ENCODE measurements at regions not wholly inside any gene's neighbourhood (a gene's known extent, or its start where the extent isn't known, plus 50 kb on each side); places are given as distances from the start of the nearest gene placed in this dataset.

GRCh38 chr3:159779883-159780282 lies 208.8 kb upstream of the IL12A start:
- Histone ChIP-seq H3K4me3 (no peak overlapping the region), H3K36me3 (replicated peaks in 1 of 2) (no peaks in the 10 kb centered on the region), H3K4me1 (replicated peaks in 1 of 2) (no peaks in the 10 kb centered on the region), H3K27ac (no peak overlapping the region), H3K27me3 (no peaks in the 10 kb centered on the region), H3K9me3 (replicated peaks in 1 of 3) (no peaks in the 10 kb centered on the region)
- intact Hi-C loops (cut with DNase I), result no loop called here
- no peak for DNase-seq
- 73 to 90% (median 78%) methylated on average over 6 of the region's 6 CpGs for WGBS, 4 donors
- no peak for TF ChIP-seq CTCF (IDR thresholded peaks at IDR 0.05)
- no peak for TF ChIP-seq POLR2A (IDR thresholded peaks at IDR 0.05)

- TF ChIP-seq POLR2A (IDR thresholded peaks at IDR 0.05), result no peak
- TF ChIP-seq CTCF (IDR thresholded peaks at IDR 0.05), result no peak
- H3K4me1 ChIP-seq (replicated peaks in 1 of 2), result no peaks in the 10 kb centered on the region
- H3K4me3 ChIP-seq, result no peak overlapping the region
- intact Hi-C loops (cut with DNase I), result no loop called here
- 90 to 100% (median 94%) methylated on average over 2 of the region's 2 CpGs for WGBS, 4 donors
- no peaks in the 10 kb centered on the region for H3K36me3 ChIP-seq (replicated peaks in 1 of 2)
- no peak overlapping the region for H3K27ac ChIP-seq
- DNase-seq, result no peak
- H3K9me3 ChIP-seq (replicated peaks in 1 of 3), result no peaks in the 10 kb centered on the region
- no peaks in the 10 kb centered on the region for H3K27me3 ChIP-seq
These were observed 206.8 kb upstream of the IL12A start for GRCh38 chr3:159781867-159782266.

DNA sequence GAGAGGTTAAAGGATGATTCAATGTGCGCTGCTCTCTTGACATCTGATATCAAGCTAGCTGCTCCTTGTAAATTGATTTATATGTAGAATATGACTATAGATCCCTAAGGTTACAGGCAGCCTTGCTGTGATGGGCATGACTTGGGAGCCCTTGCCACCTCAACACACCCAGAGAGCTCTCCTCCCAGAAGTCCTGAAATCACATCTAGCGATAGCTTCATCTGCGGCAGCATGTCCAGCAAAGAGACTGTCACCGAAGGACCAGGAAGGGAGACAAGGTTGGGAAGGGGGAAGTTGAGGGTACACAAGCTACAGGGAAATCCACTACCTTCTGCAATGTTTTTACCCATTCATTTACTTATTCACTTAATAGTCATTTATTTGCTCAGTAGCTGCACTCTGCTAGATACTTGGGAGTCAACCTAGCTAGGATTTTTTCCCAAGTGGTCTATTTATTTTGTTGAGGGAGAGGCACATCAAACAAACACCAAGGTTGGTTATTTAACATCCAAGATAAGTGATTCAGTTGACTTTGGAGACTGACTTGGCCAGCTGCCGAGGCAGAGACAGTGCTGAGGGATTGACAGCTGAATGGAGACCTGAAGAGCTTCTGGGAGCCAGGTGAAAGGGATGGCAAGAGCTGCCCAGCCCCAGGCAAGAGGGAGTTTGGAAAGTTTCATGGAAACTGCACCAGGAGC lies 205.8 kb upstream of the IL12A start:
- no peaks in the 10 kb centered on the region for H3K36me3 ChIP-seq (replicated peaks in 1 of 2)
- DNase-seq, result no peak
- no peaks in the 10 kb centered on the region for H3K4me1 ChIP-seq (replicated peaks in 1 of 2)
- WGBS, 4 donors, result 75 to 87% (median 83%) methylated on average over 5 of the region's 5 CpGs
- no peaks in the 10 kb centered on the region for H3K27me3 ChIP-seq
- intact Hi-C loops (cut with DNase I), result no loop called here
- TF ChIP-seq CTCF (IDR thresholded peaks at IDR 0.05) (no peak), POLR2A (IDR thresholded peaks at IDR 0.05) (no peak)
- H3K27ac ChIP-seq, result no peak overlapping the region
- no peak overlapping the region for H3K4me3 ChIP-seq
- no peaks in the 10 kb centered on the region for H3K9me3 ChIP-seq (replicated peaks in 1 of 3)

DNA sequence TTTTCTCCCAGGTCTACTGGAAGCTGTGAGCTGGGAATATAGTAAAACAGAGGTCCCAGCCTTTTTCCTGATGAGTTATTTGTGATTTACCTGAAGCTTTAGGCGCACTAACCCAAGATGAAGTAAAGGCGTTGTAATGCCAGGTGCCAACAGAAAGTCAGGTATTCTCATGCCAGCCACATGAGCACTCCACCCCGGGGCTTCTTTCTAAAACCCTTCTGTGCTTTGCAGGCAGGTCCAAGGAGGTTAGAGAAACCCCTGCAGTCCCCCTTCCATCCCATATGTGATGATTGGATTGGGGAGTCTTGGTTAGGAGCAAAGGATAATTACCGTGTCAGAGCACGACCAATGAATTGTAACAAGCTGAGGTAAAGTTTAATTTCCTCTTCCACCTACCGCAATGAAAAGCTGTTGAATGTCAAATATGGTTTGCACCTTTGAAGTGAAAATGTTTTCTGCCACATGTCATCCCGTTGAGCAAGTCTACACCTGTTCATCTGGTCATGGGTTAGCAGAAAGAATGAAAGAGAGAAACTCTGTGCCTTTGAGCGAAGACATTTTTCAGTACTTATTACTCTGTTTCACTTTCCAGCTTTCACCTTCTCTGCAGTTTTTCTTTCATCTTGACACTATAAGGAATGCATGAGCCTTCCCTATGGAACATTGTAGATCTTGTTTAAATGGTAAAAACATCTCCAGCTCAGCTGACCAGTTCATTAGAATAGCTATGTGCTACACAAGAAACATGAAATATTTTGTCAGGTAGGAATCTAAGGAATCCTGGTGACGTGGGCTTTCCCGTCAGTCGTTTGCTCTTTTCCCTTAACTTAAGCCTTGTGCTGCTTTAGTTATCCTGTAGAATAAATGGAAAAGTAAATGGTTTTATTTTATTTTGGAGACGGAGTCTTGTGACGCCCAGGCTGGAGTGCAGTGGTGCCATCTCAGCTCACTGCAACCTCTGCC lies 204.6 kb upstream of the IL12A start:
- Histone ChIP-seq H3K36me3 (replicated peaks in 1 of 2) (no peaks in the 10 kb centered on the region), H3K9me3 (replicated peaks in 1 of 3) (no peaks in the 10 kb centered on the region), H3K27me3 (no peaks in the 10 kb centered on the region), H3K4me1 (replicated peaks in 1 of 2) (no peaks in the 10 kb centered on the region), H3K27ac (no peak overlapping the region), H3K4me3 (no peak overlapping the region)
- 69 to 75% (median 72%) methylated on average over 13 of the region's 13 CpGs for WGBS, 4 donors
- DNase-seq, result no peak
- intact Hi-C loops (cut with DNase I), result no loop called here
- TF ChIP-seq POLR2A (IDR thresholded peaks at IDR 0.05) (no peak), CTCF (IDR thresholded peaks at IDR 0.05) (no peak)

All from adrenal gland (tissue), 9 donors.